IPS DF 4.7 (cell line): ENCODE measurements at regions not wholly inside any gene's neighbourhood (a gene's known extent, or its start where the extent isn't known, plus 50 kb on each side); places are given as distances from the start of the nearest gene placed in this dataset.

ENCODE experiments used
- DNase-seq: peaks from one replicate; pipeline ENCODE4 v3.0.0-alpha.2; 2013; ENCODE audit warnings: low spot score; ENCODE audit errors: extremely low read depth

GRCh38 chr2:216286616-216287231 lies 85.6 kb downstream of the MARCHF4 start:
- no peak for DNase-seq

- no peak for DNase-seq
Measured at GRCh38 chr2:216285701-216286100, 86.6 kb downstream of the MARCHF4 start.

- no peak for DNase-seq
Measured at GRCh38 chr2:216284708-216285107, 87.6 kb downstream of the MARCHF4 start.

- peak; percentile 69 for DNase-seq
Measured at GRCh38 chr2:216283038-216283900, 89.0 kb downstream of the MARCHF4 start.

- DNase-seq = no peak
Measured at GRCh38 chr2:216281876-216282275, 90.4 kb downstream of the MARCHF4 start.

- DNase-seq = no peak
Measured at GRCh38 chr2:216281316-216281715, 91.0 kb downstream of the MARCHF4 start.

- DNase-seq = no peak
Measured at GRCh38 chr2:216279459-216279858, 92.8 kb downstream of the MARCHF4 start.

GRCh38 chr2:216279031-216279430 lies 93.3 kb downstream of the MARCHF4 start:
- no peak for DNase-seq

- no peak for DNase-seq
Measured at GRCh38 chr2:216275890-216276289, 96.4 kb downstream of the MARCHF4 start.

GRCh38 chr2:216274194-216274840 lies 98.0 kb downstream of the MARCHF4 start:
- DNase-seq = no peak

- DNase-seq = no peak
Measured at GRCh38 chr2:216261042-216261537, 111.2 kb downstream of the MARCHF4 start.

GRCh38 chr2:216260629-216261028 lies 111.7 kb downstream of the MARCHF4 start:
- no peak for DNase-seq

- no peak for DNase-seq
Measured at GRCh38 chr2:216259081-216259480, 113.2 kb downstream of the MARCHF4 start.

GRCh38 chr2:216257089-216257488 lies 115.2 kb downstream of the MARCHF4 start:
- DNase-seq = no peak
